ENCODE measurements at regions not wholly inside any gene's neighbourhood (a gene's known extent, or its start where the extent isn't known, plus 50 kb on each side); places are given as distances from the start of the nearest gene placed in this dataset.
A peak's percentile ranks its signal among the peaks of the same experiment; 100 is the strongest.

- Histone ChIP-seq H3K27me3 (no peaks in the 10 kb centered on the region), H3K9me2 (replicated peaks; ENCODE audit: insufficient read depth) (no peaks in the 10 kb centered on the region), H3K9me3 (ENCODE audit: low read depth) (no peaks in the 10 kb centered on the region), H4K20me1 (ENCODE audit: insufficient read depth, poor library complexity, severe bottlenecking) (no peaks in the 10 kb centered on the region), H2AFZ (no peak overlapping the region), H3K4me3 (no peak overlapping the region), H3K27ac (no peak overlapping the region), H3K4me2 (no peak overlapping the region), H3K4me1 (ENCODE audit: insufficient read depth) (no peaks in the 10 kb centered on the region), H3K36me3 (replicated peaks; ENCODE audit: insufficient read depth, low read depth) (no peaks in the 10 kb centered on the region), H3K79me2 (no peaks in the 10 kb centered on the region)
- peak; percentile 10 for DNase-seq (ENCODE audit: low spot score)
- 44% methylated on average over 2 of the region's 2 CpGs for WGBS (ENCODE audit: low lambda C conversion rate, missing lambda C conversion rate)
- no peak for TF ChIP-seq EZH2phosphoT487 (IDR thresholded peaks at IDR 0.05; ENCODE audit: low read depth, severe bottlenecking, unreplicated experiment)
These were observed 61.5 kb upstream of the GOLIM4 start for GRCh38 chr3:168157099-168157700.

GRCh38 chr3:168156479-168156878, 60.8 kb upstream of the GOLIM4 start:
- Histone ChIP-seq H3K27ac (no peak overlapping the region), H3K9me2 (replicated peaks; ENCODE audit: insufficient read depth) (no peaks in the 10 kb centered on the region), H3K4me1 (ENCODE audit: insufficient read depth) (no peaks in the 10 kb centered on the region), H3K36me3 (replicated peaks; ENCODE audit: insufficient read depth, low read depth) (no peaks in the 10 kb centered on the region), H3K27me3 (no peaks in the 10 kb centered on the region), H4K20me1 (ENCODE audit: insufficient read depth, poor library complexity, severe bottlenecking) (no peaks in the 10 kb centered on the region), H3K4me3 (no peak overlapping the region), H2AFZ (no peak overlapping the region), H3K9me3 (ENCODE audit: low read depth) (no peaks in the 10 kb centered on the region), H3K79me2 (no peaks in the 10 kb centered on the region), H3K4me2 (no peak overlapping the region)
- TF ChIP-seq EZH2phosphoT487 (IDR thresholded peaks at IDR 0.05; ENCODE audit: low read depth, severe bottlenecking, unreplicated experiment) (no peak), CTCF (IDR thresholded peaks at IDR 0.05; ENCODE audit: poor library complexity) (no peak), EZH2 (IDR thresholded peaks at IDR 0.05; ENCODE audit: borderline replicate concordance) (no peak)
- DNase-seq (ENCODE audit: low spot score): no peak
- 84% methylated on average over 6 of the region's 6 CpGs for WGBS (ENCODE audit: low lambda C conversion rate, missing lambda C conversion rate)

GRCh38 chr3:168155303-168155702, 59.6 kb upstream of the GOLIM4 start:
- Histone ChIP-seq H4K20me1 (ENCODE audit: insufficient read depth, poor library complexity, severe bottlenecking) (no peaks in the 10 kb centered on the region), H3K9me2 (replicated peaks; ENCODE audit: insufficient read depth) (no peaks in the 10 kb centered on the region), H3K79me2 (no peaks in the 10 kb centered on the region), H3K27me3 (no peaks in the 10 kb centered on the region), H3K27ac (no peak overlapping the region), H3K36me3 (replicated peaks; ENCODE audit: insufficient read depth, low read depth) (no peaks in the 10 kb centered on the region), H3K9me3 (ENCODE audit: low read depth) (no peaks in the 10 kb centered on the region), H3K4me2 (no peak overlapping the region), H2AFZ (no peak overlapping the region), H3K4me3 (no peak overlapping the region), H3K4me1 (ENCODE audit: insufficient read depth) (no peaks in the 10 kb centered on the region)
- TF ChIP-seq EZH2phosphoT487 (IDR thresholded peaks at IDR 0.05; ENCODE audit: low read depth, severe bottlenecking, unreplicated experiment) (no peak), EZH2 (IDR thresholded peaks at IDR 0.05; ENCODE audit: borderline replicate concordance) (no peak), CTCF (IDR thresholded peaks at IDR 0.05; ENCODE audit: poor library complexity) (no peak)
- DNase-seq (ENCODE audit: low spot score): no peak

GRCh38 chr3:168154089-168154488, 58.4 kb upstream of the GOLIM4 start:
- Histone ChIP-seq H3K27me3 (no peaks in the 10 kb centered on the region), H3K4me1 (ENCODE audit: insufficient read depth) (no peaks in the 10 kb centered on the region), H3K27ac (no peak overlapping the region), H3K9me2 (replicated peaks; ENCODE audit: insufficient read depth) (no peaks in the 10 kb centered on the region), H3K79me2 (no peaks in the 10 kb centered on the region), H3K36me3 (replicated peaks; ENCODE audit: insufficient read depth, low read depth) (no peaks in the 10 kb centered on the region), H4K20me1 (ENCODE audit: insufficient read depth, poor library complexity, severe bottlenecking) (no peaks in the 10 kb centered on the region), H3K4me2 (no peak overlapping the region), H3K4me3 (no peak overlapping the region), H3K9me3 (ENCODE audit: low read depth) (no peaks in the 10 kb centered on the region), H2AFZ (no peak overlapping the region)
- TF ChIP-seq CTCF (IDR thresholded peaks at IDR 0.05; ENCODE audit: poor library complexity) (no peak), EZH2phosphoT487 (IDR thresholded peaks at IDR 0.05; ENCODE audit: low read depth, severe bottlenecking, unreplicated experiment) (no peak), EZH2 (IDR thresholded peaks at IDR 0.05; ENCODE audit: borderline replicate concordance) (no peak)
- 89% methylated on average over 2 of the region's 2 CpGs for WGBS (ENCODE audit: low lambda C conversion rate, missing lambda C conversion rate)
- no peak for DNase-seq (ENCODE audit: low spot score)
